NCI-H1048 (cell line): ENCODE measurements at regions not wholly inside any gene's neighbourhood (a gene's known extent, or its start where the extent isn't known, plus 50 kb on each side); places are given as distances from the start of the nearest gene placed in this dataset.
"Not testable (repeated sequence)": the region's sequence is repeated elsewhere in the genome, so short reads cannot be mapped to it uniquely, and the experiment has no call there.

ENCODE experiments used
- DNase-seq: peaks from one replicate; lab custom pipeline; 2025; lab: John Stamatoyannopoulos, UW

DNA sequence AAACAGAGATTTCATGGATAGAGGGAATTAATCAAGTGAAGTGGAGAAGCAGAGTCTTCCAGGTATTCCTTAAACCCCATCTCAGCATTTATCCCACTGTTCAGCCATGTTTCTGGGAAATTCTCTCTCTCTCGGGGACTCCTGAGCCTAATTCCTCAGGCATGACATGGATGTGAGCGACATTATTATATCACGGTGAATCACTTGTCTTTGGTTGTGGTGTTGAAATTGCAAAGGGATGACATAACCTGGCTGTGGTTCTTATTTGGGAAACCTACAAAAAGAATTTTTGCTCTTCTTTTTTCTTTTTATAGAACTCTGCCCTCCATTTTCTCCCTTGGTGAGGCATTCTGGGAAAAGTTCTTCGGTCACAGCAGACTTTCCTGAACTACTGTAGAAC lies 457.9 kb upstream of the PTGER4 start:
- DNase-seq, result no peak

GRCh38 chr5:40221255-40221654 lies 458.5 kb upstream of the PTGER4 start:
- DNase-seq, result no peak

DNA sequence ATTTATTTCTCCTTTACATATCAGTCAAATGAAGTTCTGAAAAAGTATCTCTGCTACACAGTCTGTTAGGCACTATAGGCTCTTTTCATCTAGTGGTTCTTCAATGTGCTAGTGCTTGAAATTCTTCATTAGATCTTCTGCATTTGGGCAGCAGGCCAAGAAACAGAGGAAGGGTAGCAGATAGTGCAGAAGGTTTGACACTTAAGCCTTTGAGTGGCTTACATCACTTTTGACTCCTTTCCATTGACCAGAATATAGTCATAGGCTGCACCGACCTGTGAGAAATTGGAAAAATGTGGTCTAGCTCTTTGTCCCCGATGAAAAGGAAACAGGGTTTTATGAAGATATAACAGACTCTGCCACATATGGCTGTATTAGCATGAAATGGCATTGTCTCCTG lies 459.5 kb upstream of the PTGER4 start:
- DNase-seq, result no peak

DNA sequence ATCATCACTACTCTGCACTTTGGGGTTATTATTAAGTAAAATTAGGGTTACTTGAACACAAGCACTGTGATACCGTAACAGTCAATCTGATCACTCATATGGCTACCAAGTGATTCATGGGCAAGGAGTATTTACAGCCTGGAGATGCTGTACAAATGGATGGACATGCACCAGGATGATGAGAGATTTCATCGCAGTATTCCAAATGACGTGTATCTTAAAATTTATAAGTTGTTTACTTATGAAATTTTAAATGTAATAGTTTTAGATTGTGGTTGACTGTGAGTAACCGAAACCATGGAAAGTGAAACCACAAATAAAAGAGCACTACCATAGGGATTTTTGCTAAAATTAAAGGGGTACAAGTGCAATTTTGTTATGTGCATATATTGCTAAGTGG lies 462.2 kb upstream of the PTGER4 start:
- no peak for DNase-seq

GRCh38 chr5:40210694-40211093 lies 469.0 kb upstream of the PTGER4 start:
- no peak for DNase-seq

GRCh38 chr5:40206030-40206429 lies 473.7 kb upstream of the PTGER4 start:
- DNase-seq, result no peak

DNA sequence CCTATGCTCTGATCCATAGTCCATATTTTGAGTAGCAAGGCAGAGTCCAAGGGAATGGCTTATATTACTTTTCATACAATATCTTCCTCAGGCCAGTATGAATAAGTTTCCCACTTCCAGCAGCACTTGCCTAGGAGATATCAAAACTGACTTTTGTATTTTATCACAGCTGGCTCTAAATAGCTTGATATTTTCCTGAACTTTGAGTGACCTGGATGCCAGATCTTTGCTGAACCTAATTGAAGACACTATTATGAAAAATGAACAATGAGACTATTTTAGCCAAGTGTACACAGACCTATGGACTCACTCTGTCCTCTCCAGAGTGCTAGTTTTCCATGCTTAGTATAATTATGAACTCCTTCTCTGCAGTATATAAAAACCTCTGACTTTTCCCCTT lies 475.6 kb upstream of the PTGER4 start:
- no peak for DNase-seq

DNA sequence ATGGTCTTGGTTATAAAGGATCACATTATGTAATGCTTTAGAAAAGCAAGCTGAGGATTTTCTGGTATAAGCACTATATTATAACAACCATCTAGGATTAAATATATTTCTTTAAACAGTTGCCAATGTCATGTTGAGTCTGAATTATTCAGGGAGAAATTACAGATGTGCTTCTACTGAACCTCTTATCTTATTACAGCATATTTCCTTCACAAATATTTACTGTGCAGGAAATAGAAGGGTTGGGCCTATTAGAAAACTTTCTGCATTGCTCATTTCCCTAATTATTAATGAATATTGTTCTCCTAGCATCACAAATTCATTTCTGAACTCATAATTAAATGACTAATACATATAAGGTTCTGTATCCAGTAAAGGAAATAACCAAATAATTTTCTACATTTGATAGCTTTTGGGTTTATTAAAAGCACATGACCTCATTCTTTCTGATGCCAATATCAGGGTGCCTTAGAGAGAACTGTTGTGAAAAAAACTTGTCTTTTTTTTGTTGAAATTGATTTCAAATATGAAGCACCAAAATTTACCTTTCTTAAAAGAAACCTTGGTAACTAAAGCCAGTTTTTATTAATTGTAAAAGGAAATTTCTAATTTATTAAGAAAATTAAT lies 476.8 kb upstream of the PTGER4 start:
- no peak for DNase-seq

- DNase-seq, result no peak
Observed at GRCh38 chr5:40198736-40199135, 481.0 kb upstream of the PTGER4 start.

DNA sequence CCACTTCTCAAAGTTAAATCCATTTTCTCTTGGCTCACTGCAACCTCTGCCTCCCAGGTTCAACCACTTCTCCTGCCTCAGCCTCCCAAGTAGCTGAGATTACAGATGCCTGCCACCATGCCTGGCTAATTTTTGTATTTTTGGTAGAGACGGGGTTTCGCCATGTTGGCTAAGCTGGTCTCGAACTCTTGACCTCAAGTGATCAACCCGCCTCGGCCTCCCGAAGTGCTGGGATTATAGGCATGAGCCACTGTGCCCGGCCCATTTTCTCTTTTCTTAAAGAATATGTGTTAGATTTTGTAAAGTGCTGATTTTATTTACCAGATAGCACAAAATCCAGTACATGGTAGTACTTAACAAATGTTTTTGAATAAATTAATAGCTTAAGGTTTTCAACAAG lies 484.1 kb upstream of the PTGER4 start:
- not testable (repeated sequence) for DNase-seq

GRCh38 chr5:40191150-40191549 lies 488.6 kb upstream of the PTGER4 start:
- no peak for DNase-seq

DNA sequence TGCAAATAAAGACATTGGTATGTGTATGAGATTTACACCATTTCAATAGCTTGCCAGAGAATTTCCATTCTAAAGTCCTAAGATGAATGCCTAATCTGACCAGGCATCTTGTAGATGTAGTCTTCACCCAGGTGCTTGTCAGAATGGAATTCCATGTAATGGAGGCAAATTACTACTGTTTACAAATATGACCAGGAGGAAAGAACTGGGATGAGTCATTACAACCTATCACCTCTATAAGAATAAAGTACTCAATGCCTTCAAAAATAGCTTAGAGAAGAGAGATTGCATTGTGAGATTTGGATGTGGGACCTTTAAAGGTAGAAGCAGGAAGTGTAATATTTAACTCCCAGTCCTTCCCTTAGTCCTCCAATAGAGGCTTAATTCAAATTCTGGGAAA lies 507.0 kb upstream of the PTGER4 start:
- DNase-seq, result no peak

GRCh38 chr5:40171971-40172370 lies 507.7 kb upstream of the PTGER4 start:
- no peak for DNase-seq

GRCh38 chr5:40167283-40167682 lies 512.4 kb upstream of the PTGER4 start:
- no peak for DNase-seq

DNA sequence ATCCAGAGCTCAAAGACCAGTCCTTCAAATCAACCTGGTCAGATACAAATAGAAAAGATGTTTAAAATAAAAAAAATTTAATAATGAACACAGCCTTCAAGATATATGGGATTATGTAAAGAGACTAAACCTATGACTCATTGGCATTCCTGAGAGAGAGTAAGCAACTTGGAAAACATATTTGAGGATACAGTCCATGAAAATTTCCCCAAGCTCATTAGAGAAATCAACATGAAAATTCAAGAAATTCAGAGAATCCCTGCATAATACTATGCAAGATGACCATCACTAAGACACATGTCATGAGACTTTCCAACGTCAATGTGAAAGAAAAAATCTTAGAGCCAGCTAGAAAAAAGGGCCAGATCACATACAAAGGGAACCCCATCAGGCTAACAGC lies 512.9 kb upstream of the PTGER4 start:
- DNase-seq, result no peak

- DNase-seq, result no peak
Observed at GRCh38 chr5:40165789-40166728, 513.7 kb upstream of the PTGER4 start.

DNA sequence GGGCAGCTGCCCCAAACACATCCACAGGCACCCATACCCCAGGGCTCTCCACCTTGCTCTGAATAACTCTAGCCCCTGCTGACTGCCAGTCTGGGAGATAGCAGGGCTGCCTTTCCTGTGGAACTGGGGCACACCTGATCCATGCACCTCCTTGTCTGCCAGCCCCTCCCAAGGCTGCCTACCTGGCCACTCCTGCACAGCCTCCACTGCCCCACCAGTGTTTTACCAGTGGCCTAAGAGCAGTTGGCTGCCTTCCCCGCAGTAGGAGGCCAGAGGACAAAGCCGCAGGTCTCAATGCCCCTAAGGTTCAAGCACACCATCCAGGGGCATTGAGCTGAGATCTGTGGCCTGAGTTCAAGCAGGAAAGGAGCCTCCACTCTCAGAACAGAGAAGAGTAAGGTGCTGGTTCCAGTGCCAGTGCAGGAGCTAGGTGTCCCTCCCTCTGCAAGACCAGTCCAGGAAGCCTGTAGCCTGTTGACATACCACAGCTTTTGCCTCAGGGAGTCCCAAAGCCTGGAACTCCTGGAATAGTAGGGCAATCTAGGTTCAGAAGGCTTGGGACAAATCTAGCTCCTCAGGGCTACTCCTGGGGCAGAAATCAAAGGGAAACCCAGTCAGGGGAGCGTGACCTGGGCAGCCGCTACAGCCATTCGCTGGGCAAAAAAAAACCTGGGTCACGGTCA lies 514.5 kb upstream of the PTGER4 start:
- DNase-seq, result no peak

DNA sequence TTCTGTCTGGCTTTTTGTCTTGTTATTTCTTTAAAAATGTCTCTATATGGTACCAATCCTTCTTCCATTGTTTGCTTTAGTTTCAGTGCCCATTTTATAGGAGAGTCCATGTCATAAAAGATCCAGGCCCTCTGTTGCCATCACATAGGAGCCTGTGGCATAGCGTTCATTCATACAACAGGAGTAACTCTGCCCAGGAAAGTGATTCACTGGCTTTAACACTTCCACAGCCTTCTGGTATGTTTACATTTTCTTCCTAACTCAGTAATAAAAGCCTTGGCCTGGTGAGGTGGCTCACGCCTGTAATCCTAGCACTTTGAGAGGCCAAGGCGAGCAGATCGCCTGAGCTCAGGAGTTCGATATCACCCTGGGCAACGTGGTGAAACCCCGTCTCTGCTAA lies 519.3 kb upstream of the PTGER4 start:
- DNase-seq, result no peak

DNA sequence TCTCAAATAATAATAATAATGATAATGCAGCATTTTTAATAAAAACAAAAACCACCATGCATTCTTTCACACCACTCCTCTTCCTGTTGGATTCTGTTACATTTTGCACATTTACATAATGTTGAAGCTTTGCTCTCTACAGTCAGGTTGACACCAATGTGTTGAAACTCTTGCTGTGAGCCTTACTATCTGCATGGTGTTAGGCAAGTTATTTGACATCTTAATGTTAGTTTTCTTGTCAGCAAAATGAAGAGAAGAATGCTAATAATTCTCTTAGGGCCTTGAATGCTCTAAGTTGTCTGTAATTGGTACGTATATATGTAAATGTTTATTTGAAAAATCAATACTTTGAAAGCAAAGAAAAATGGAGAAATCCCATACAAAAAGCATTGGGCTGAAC lies 525.5 kb upstream of the PTGER4 start:
- no peak for DNase-seq

DNA sequence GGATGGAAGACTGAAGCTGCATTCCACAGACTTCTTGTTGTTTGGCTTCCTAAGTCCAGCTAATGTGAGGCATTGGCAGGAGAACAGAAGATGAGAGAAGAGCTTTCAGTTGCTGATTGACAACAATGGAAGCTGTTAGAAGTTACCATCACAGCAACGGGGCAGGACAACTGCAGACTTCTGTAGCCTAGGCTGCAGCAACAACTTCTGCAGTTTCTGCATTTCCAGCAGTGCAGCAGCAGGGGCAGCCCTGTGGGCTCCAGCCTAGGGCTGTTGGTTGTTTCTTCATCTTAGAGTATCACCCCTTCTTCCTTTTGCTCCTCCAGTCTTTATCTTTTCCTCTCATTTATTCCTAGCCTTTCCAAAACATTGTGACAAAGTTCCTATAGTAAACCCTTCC lies 528.8 kb upstream of the PTGER4 start:
- no peak for DNase-seq

DNA sequence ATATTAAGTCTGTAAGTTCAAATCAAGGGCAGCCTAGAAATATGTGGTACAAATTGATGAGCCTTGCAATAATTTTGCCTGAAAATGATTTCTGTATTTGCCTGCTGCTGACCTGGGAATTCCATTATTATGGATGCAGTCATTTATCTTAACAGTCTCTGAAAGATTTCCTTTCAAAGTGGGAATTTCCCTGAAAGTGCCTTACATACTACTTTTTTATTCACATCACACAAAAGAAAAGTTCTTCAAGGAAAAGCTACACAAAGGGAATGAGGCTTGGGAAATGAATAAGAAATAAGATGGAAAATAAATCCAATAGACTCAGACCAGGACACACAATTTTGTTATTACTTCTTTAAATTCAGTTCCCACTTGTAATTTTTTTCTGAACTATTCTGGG lies 537.8 kb upstream of the PTGER4 start:
- no peak for DNase-seq

DNA sequence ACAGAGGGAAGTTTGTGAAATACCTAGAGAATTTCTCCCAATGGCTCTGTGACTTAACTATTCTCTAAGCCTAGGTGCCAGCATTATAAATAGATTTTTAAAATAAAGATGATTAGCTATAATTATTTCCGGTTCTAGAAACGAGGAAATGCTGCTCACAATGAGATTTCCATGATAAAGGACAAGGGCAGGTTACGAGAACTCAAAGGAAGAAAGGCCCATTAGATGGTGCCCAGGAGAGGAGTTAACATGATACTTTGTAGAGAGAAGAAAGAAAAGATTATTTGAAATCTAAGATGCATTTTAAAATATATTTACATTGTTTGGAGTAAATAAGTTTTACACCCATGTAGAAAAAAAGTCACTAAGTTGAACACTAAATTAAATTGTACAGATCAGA lies 538.3 kb upstream of the PTGER4 start:
- DNase-seq, result no peak

GRCh38 chr5:40137223-40137622 lies 542.5 kb upstream of the PTGER4 start:
- DNase-seq, result no peak
